Keratinocyte (primary cell): ENCODE measurements at regions not wholly inside any gene's neighbourhood (a gene's known extent, or its start where the extent isn't known, plus 50 kb on each side); places are given as distances from the start of the nearest gene placed in this dataset.

Experiments used
- DNase-seq: peaks from one replicate; pipeline ENCODE4 v3.0.0-alpha.2; 2011; ENCODE audit warnings: low read depth, missing footprints, low spot score
- FAIRE-seq: peaks from 2 replicates; lab custom pipeline; 2011; peaks lifted over from hg19 to GRCh38; lab: Jason Lieb, UNC
- H2AFZ ChIP-seq: 2 replicates; pipeline ENCODE4 v1.6.0; 2012; ENCODE audit warnings: low read length, control low read depth, inconsistent platforms; ENCODE audit not compliant: control insufficient read depth
- H3K27ac ChIP-seq: 2 replicates; pipeline ENCODE4 v1.5.1; 2011; ENCODE audit warnings: low read length; ENCODE audit not compliant: control insufficient read depth, insufficient read depth
- H3K27me3 ChIP-seq: 3 replicates; pipeline ENCODE4 v1.6.0; 2011; ENCODE audit warnings: low read length; ENCODE audit not compliant: control insufficient read depth, insufficient read depth; ENCODE audit errors: extremely low read depth
- H3K36me3 ChIP-seq, 2 experiments: 2 replicates in 1 of 2; 3 replicates in 1 of 2; pipeline ENCODE4 v1.5.1; 2011; ENCODE audit warnings: low read length in 2 of 2, mild to moderate bottlenecking in 1 of 2; ENCODE audit not compliant: control insufficient read depth in 2 of 2, insufficient read depth in 2 of 2; ENCODE audit errors: extremely low read depth in 1 of 2
- H3K4me1 ChIP-seq: 3 replicates; pipeline ENCODE4 v1.5.1; 2011; ENCODE audit warnings: low read length; ENCODE audit not compliant: control insufficient read depth, insufficient read depth; ENCODE audit errors: extremely low read depth
- H3K4me2 ChIP-seq: 3 replicates; pipeline ENCODE4 v1.6.0; 2011; ENCODE audit warnings: low read depth, low read length; ENCODE audit not compliant: control insufficient read depth, insufficient read depth; ENCODE audit errors: extremely low read depth
- H3K4me3 ChIP-seq, 3 experiments: fragments of 200-600 bp in 1 of 3; sonication (generic) in 1 of 3; 2 replicates in 2 of 3; 3 replicates in 1 of 3; pipeline ENCODE4 v1.5.1; 2011 to 2016; ENCODE audit warnings: low read length in 3 of 3, mild to moderate bottlenecking in 3 of 3, control low read depth in 2 of 3, inconsistent platforms in 1 of 3, low read depth in 1 of 3, mixed read lengths in 1 of 3, mixed run types in 1 of 3, moderate library complexity in 1 of 3; ENCODE audit not compliant: control insufficient read depth in 2 of 3, insufficient read depth in 2 of 3; ENCODE audit errors: extremely low read depth in 1 of 3
- H3K79me2 ChIP-seq: 2 replicates; pipeline ENCODE4 v1.6.0; 2012; ENCODE audit warnings: low read length; ENCODE audit not compliant: control insufficient read depth, insufficient read depth
- H3K9ac ChIP-seq: 3 replicates; pipeline ENCODE4 v1.6.0; 2011; ENCODE audit warnings: low read length; ENCODE audit not compliant: control insufficient read depth, insufficient read depth; ENCODE audit errors: extremely low read depth
- H3K9me1 ChIP-seq: 3 replicates; pipeline ENCODE4 v1.6.0; 2011; ENCODE audit warnings: low read length; ENCODE audit not compliant: control insufficient read depth, insufficient read depth; ENCODE audit errors: extremely low read depth
- H3K9me3 ChIP-seq: 2 replicates; pipeline ENCODE4 v1.5.1; 2012; ENCODE audit warnings: low read depth, low read length; ENCODE audit not compliant: control insufficient read depth
- H4K20me1 ChIP-seq: 3 replicates; pipeline ENCODE4 v1.6.0; 2011; ENCODE audit warnings: low read length; ENCODE audit not compliant: control insufficient read depth, insufficient read depth; ENCODE audit errors: extremely low read depth
- EZH2 ChIP-seq: IDR thresholded peaks from one replicate; pipeline ENCODE4 v1.6.1; 2012; ENCODE audit warnings: inconsistent platforms, mild to moderate bottlenecking, low read length, moderate library complexity
- dilution Hi-C: fragments of 300-500 bp; cut with MboI; formaldehyde crosslinking; loops from one replicate; pipeline ENCODE4 v1.7.0; 2020; ENCODE audit warnings: low sequenced_read_pairs; ENCODE audit not compliant: extremely low pct_ligation_motif_present
- TF ChIP-seq, protein P1 (sequence below), 3 experiments: IDR thresholded peaks in 1 of 3; conservative IDR thresholded peaks in 1 of 3; optimal IDR thresholded peaks in 1 of 3; 2 replicates in 2 of 3; 3 replicates in 1 of 3; pipeline versions ENCODE3 to v1.5.1; 2011; ENCODE audit warnings: low read length in 3 of 3, mild to moderate bottlenecking in 3 of 3, moderate library complexity in 2 of 3, control low read depth in 1 of 3, inconsistent platforms in 1 of 3; ENCODE audit not compliant: insufficient read depth in 2 of 3; ENCODE audit errors: extremely low read depth in 1 of 3

DNA sequence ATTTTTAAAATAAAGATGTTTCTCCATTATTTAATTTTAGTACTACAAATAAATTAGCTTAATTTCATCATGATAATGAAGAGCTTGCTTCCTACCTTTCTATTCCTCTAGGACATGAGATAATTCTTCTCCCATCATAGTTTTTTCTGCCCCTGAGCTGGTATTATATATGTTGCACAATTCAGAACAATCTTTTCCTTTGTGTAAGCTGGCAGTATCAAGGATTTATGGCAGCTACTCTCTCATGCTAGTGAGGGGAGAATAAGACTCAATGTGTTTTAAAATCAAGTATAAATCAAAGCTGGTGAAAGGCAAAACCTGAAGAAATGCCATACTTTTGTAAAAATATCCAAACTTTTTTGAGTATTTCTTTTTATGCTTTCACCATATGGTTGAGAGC, 1405.3 kb downstream of the SI start:
- Histone ChIP-seq H3K4me3 (no peak overlapping the region), H3K27me3 (no peaks in the 10 kb centered on the region), H3K9ac (no peak overlapping the region), H3K27ac (no peak overlapping the region), H3K4me1 (no peaks in the 10 kb centered on the region), H2AFZ (no peak overlapping the region), H3K4me2 (no peak overlapping the region), H4K20me1 (no peaks in the 10 kb centered on the region), H3K79me2 (no peaks in the 10 kb centered on the region), H3K36me3 (no peaks in the 10 kb centered on the region), H3K9me1 (no peaks in the 10 kb centered on the region), H3K9me3 (no peaks in the 10 kb centered on the region)
- DNase-seq (no peak), FAIRE-seq (no peak)
- dilution Hi-C loops, result no loop called here
- TF ChIP-seq EZH2, result no peak
- TF ChIP-seq, protein P1, sequence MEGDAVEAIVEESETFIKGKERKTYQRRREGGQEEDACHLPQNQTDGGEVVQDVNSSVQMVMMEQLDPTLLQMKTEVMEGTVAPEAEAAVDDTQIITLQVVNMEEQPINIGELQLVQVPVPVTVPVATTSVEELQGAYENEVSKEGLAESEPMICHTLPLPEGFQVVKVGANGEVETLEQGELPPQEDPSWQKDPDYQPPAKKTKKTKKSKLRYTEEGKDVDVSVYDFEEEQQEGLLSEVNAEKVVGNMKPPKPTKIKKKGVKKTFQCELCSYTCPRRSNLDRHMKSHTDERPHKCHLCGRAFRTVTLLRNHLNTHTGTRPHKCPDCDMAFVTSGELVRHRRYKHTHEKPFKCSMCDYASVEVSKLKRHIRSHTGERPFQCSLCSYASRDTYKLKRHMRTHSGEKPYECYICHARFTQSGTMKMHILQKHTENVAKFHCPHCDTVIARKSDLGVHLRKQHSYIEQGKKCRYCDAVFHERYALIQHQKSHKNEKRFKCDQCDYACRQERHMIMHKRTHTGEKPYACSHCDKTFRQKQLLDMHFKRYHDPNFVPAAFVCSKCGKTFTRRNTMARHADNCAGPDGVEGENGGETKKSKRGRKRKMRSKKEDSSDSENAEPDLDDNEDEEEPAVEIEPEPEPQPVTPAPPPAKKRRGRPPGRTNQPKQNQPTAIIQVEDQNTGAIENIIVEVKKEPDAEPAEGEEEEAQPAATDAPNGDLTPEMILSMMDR (optimal IDR thresholded peaks at IDR 0.05 in 1 of 3, IDR thresholded peaks at IDR 0.05 in 1 of 3, conservative IDR thresholded peaks at IDR 0.05 in 1 of 3; ENCODE audit: extremely low read depth in 1 of 3, insufficient read depth in 2 of 3, low read length in 3 of 3), result no peak

DNA sequence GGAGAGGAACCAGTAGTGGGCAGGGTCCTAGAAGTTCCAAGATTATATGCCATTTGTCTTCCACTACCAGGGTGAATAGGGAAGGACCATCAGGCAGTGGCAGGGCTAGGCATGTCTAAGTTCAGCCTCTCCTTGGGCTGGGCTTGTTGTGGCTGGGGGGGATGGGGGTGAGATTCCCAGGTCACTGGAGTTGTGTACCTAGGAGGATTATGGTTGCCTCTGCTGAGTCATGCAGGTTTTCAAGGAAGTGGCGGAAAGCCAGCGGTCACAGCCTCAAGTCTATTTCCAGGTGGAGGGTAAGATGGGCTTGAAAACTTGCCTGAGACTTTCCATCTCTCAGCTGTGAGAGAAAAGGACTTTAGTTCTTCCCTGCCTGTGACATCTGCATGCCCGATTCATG, 1407.1 kb downstream of the SI start:
- no peaks in the 10 kb centered on the region for H3K9me1 ChIP-seq
- no peaks in the 10 kb centered on the region for H3K79me2 ChIP-seq
- DNase-seq, result no peak
- no peak overlapping the region for H3K9ac ChIP-seq
- no peak overlapping the region for H3K4me3 ChIP-seq
- no peaks in the 10 kb centered on the region for H3K27me3 ChIP-seq
- no peak for FAIRE-seq
- dilution Hi-C loops, result no loop called here
- H2AFZ ChIP-seq, result no peak overlapping the region
- TF ChIP-seq, protein P1 (optimal IDR thresholded peaks at IDR 0.05 in 1 of 3, IDR thresholded peaks at IDR 0.05 in 1 of 3, conservative IDR thresholded peaks at IDR 0.05 in 1 of 3; ENCODE audit: extremely low read depth in 1 of 3, insufficient read depth in 2 of 3, low read length in 3 of 3), result no peak
- TF ChIP-seq EZH2, result no peak
- no peaks in the 10 kb centered on the region for H3K36me3 ChIP-seq
- no peak overlapping the region for H3K4me2 ChIP-seq
- no peaks in the 10 kb centered on the region for H3K4me1 ChIP-seq
- H3K27ac ChIP-seq, result no peak overlapping the region
- H4K20me1 ChIP-seq, result no peaks in the 10 kb centered on the region
- no peaks in the 10 kb centered on the region for H3K9me3 ChIP-seq
